Activated CD4-positive, CD25-positive, alpha-beta regulatory T cell treated with anti-CD3 and anti-CD28 coated beads, Interleukin-2, amount 50 U/mL, for 24 hours (primary cell): ENCODE measurements at regions not wholly inside any gene's neighbourhood (a gene's known extent, or its start where the extent isn't known, plus 50 kb on each side); places are given as distances from the start of the nearest gene placed in this dataset.

Experiments
- ATAC-seq, 2 donors: fragments of 150-1000 bp; cut with Tn5 transposase; one replicate each; pipeline ENCODE4 v1.10.0; 2021; ENCODE audit warnings: mild to moderate bottlenecking in 1 of 2, moderate library complexity in 1 of 2

DNA sequence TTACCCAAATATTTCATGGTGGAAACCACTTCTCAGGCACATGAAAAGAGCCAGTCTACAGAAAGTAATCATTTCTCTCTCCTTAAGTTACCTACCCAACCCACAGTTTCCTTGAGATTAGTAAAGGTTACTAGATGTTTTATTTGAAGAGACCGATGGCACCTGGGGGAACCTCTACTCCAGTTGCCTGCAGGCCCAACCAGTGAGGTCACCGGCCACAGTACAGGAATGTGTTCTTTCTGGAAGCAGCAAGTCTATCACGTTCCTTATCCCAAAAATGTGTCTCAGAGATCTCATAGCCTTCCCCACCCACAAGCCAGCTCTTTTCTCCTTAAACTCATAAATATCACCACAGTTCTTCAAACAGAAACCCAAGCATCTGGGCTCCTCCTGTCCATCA lies 316.1 kb downstream of the COG6 start:
- no peak for ATAC-seq

DNA sequence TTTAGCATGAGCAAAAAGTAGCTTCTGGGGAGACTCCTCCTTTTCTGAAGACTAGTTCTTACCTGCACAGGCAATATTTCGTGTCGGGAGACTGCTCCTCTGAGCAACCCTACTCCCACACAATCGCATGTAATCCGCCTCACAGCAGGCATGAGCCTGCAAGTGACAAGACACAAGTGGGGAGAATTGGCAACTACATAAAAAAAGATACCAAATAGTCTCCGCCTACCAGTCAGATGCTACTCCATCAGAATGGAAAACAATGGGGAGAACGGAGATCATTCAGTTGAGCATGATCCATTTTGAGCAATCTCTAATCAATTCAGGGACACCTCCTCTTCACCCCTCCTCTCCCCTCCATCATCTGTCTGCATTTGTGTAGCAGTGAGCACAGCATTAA lies 321.0 kb downstream of the COG6 start:
- no peak for ATAC-seq

DNA sequence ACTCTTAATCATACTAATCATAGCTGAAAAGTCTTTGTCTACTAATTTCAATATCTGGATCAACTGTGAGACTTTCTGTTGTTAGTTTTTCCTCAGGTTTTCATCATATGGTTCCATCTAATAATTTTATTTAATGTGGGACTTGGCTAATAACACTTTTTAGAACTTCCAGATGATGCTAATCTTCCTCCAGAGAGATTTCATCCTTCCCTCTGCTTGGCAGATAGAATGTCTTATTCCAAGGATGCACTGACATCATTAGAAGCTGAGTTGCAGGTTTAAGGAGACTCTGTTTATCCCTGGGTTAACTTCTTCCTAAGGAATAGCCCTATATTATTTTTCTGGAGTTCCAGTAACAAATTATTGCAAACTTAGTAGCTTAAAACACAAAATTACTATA lies 325.6 kb downstream of the COG6 start:
- ATAC-seq: no peak

DNA sequence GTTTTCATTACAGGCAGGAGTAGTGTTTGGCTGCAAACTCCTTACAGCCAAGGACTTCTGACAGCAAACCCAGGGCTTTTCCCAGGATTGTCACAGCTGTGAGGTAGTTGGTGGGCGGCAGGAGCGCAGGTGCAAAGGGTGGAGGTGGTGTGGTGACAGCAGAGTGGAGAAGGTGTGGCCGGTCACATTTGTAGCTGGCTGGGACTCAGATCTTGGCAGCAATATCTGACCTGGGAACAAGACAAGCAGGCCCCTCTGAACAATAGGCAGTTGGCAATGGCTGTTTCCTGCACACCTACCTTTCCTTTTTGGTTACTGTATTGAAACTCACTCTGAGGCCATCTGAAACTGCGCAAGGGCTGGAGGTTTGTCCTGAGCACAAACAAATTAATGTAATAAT lies 327.3 kb downstream of the COG6 start:
- no peak for ATAC-seq

DNA sequence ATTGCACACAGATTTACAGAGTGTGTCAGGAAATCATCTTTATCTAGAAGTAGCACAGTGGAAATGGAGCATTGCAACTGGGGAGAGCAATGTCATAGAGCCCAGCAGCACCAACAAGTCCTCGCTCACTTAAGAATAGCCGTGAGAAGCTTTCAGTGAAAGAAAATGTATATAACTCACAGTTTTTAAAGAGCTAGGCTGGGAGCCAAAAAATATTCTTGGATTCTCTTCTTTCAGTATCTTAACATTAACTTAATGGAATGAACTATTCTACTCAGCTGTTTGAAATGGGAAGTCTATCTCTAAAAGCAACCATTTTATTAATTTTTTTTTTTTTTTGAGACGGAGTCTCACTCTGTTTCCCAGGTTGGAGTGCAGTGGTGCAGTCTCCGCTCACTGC lies 329.6 kb downstream of the COG6 start:
- ATAC-seq: no peak

DNA sequence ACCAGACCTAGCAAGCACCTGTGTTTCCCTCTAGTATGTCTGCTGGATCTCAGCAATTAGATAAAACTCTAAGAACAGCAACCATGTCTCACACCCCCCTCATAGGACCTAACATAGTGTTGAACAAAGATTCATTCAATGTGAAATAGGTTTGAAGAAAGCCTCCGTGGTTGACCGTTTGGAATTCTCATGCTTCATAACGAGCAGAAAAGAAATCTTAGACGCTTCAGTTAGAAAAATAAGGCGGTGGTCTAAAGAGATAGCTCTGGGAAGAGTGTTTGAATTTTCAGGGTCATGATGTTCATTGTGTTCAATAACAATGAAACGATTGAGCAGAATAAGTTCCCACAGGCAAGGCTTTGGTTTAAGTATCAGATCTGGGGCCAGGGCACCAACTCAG lies 332.9 kb downstream of the COG6 start:
- no peak for ATAC-seq

DNA sequence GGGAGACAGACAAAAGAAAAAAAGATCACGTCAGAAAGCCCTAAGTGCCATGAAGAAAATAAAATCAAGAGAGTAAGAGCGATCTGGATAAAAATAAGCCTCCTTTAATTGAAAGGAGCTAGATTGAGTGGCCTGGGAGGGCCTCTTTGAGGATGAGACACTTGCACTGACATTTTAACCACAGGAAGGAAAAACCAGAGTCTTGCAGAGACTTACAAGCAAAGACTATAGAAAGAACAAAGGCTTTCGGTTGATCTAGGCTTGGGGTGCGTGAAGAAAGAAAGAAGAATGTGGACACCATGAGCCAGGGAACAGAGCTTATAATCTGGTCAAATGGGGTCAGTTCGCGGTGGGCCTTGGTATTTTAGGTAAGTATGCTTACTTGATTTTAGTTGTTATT lies 342.7 kb downstream of the COG6 start:
- peak; percentile 63 to 83 for ATAC-seq

DNA sequence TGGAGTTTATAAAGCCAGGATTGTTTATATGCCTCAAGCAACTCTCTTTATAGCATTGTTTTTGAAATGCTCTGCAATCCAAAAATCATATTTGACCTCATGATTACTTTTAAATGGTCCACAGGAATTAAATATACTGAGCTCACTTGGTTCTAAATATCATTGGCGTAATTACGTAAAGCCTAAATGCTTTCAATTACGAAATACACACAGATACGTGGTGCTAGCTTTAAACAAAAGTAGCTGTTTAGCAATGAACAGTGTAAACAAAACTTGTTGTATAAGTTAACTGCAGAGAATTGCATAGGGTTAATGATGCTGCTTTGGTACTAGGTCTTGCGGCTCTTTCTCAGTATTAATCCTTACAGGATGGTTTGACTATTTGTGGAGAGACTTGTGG lies 346.6 kb downstream of the COG6 start:
- ATAC-seq: no peak

DNA sequence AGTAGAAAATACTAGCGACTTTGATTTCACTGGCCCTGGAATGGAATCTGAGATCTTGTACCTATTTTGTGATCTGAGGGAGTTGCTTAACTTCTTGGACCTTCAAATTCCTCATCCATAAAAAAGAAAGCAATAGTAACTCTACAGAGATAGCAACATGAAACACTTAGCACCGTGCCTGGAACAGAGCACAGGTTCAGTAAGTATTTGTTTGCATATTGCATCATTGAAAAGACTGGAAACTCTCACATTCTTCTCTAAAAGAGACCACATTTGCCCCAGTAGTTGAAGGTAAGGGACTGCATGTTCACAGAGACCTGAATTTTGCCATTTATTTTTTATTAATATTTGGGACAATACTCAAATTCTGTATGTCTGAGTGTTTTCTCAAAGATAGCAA lies 358.1 kb downstream of the COG6 start:
- no peak for ATAC-seq

DNA sequence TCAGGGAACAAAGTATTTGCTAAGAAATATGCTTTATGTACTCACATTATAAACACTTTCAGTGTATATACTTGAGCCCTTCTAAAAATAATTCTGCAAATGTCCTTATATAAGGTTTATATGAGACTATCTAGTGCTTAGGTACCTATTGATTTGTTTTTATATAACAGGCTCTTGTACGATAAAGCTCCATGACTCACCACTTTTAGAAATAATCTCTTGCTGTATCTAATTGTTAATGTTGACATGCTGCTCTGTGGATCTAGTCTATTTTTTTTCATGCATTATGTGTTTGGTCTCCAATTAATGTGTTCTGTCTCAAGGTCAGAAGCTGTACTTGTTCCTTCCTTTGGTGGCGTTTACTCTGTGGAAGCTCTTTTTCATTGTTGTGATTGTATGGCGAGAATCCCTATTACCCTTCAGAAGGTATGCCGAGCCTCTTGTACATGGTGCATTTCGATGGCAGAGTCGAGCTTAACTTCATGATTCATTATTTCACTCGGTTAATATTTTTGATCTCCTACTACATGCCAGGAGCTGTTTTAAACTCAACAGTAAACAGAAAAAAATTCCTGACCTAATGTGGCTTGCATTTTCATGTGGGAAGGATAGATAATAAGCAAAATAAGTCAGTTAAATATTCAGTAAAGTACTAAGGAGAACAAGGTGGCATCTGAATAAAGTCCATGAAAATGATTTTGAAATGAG lies 361.6 kb downstream of the COG6 start:
- no peak for ATAC-seq

DNA sequence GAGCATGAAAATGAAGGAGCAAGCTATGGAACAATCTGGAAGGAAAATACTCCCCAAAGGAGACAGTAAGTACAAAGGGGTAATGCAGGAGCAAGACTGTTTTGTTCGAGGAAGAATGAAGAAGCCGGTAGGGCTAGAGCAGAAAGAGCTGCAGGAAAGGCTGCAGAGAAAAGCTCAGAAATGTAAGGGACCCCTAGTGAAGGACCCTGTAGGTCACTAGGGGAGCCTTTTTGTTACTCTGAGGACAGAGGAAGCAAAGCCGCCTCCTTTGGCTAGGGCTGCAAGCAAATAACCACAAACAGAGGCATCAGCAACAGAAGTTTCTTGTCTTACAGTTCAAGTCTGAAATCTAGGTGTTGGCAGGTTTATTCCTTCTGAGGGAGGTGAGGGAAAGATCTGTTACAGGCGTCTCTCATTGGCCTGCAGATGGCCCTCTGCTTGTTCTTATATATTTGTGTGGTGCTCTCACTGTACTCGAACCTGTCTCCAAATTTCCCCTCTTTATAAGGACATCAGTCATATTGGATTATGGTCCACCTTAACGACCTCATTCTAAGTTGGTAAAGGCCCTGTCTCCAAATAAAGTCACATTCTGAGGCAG lies 362.3 kb downstream of the COG6 start:
- ATAC-seq: no peak

DNA sequence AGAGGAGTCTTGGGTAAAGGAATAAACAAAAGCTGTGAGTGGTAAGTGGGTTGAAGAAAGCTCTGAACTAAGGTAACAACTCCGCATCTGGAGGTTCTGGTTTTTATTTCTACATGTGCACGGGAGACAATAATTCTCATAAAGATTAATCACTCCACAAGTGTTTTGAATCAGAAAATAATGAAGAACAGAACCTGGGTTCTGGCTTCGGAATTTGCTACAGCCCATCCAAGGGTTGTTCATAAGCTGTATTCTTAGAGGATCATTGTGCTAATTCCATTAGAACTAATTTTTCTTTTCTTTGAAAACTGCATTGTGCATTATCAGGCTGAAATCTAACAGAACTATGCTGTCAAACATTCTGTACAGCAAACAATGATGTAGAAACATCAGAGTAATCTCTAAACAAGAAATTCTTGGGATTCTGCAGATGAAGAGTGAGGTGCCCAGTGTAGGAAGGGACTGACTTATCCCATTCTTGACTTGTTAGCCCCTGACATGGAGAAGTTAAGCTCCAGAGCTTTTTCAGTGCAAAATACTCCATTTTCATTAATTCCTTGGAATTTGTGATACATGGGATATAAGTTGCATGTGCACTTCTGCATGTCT lies 368.2 kb downstream of the COG6 start:
- ATAC-seq: no peak

DNA sequence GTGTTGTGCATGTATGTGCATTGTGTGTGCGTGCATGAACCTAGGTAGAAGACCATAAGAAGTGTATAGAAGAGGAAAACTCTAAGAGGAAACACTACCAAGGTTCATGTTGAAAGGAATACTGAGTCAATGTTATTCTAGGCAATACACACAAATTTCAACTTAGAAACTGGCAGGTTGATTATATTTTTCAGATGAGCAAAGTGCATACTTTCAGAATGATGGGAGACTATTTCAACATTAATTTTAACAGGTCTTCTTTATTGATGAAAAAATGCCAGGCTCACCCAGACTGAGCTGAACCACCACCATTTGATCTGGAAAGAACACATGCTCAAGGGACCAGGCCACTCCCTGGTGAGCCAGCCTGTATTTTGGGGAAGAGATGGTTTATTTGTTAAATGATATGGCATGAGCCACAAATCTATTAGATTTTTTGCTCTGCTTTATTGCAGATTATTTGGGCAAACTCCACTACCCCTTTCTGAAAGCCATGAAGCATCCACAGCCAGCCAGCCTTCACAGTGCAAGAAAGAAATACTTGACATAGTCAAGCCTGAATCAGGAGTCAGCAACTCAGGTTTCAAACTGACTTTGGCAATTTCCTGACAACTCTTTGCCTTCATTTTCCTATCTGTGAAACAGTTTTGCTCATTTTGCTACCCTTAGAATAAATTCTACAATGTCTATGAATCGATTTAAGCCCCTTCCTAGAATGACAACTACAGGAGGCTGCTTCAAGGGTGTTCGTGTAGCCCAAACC lies 368.9 kb downstream of the COG6 start:
- ATAC-seq: no peak

DNA sequence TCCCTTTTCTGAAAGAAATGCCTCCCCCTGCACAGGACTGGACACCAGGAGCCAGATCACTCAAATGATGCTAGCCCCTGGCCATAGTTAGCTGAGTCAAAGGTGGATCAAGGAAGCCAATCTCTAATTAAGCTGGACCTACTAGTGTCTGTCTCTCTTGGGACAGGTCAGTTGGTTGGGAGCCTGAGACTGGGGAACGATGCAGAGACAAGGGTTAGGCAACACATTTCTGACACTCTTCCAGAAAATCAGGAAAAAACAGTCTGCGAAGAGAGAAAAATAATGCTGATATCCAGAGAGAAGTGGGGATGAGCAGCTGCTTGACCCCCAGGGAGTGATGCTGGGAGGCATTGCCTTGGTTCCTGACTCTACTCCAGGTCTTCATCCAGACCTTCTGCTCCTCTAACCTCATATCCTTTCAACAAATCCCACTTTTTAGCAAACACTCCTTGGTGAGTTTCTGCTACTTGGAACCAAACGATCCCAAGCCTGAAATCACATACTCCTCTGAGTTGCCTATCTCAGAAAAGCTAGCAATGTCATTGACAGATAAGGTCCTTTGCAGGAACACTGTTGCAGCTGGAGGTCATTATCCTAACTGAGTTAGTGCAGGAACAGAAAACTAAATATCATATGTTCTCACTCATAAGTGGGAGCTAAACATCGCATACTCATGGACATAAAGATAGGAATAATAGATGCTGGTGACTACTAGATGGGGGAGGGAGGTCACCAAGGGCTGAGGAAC lies 369.7 kb downstream of the COG6 start:
- ATAC-seq: no peak

DNA sequence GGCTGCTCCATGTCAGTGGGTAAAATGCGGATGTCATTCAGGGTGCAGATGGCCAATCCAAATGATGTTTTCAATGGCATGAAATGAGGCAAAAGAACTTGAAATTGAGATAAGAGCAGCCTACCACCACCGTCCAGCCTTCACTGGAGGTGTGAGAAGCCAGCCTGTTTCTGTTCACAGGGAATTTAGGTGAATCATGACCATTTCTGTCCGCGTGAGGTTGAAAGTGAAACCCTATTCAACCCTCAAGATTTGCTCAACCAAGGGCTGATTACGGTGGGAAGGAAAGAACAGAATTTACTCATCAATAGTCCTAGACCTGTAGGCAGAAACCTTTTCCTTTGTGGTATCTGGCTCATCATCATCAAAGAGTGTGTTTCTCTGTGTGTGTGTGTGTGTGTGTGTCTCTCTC lies 370.7 kb downstream of the COG6 start:
- ATAC-seq: peak; percentile 90 to 92

DNA sequence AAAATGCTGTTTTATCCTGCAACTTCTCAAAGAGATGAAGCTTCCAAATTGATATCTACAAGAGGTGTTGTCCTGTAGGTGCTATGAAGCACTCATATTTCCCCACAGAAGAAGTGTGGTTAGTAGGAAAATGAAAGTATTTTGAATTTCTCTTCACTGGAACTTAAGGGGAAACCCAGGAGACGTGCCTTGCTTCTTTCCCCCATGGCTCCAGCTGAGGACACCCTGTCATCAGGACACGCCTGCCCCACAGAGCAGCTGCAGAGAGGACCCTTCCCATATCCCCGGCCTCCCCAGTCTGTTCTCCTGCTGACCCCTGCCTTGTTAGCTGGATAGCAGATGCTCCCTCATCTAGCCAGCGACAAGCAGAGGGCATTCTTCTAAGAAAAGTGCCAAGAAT lies 371.3 kb downstream of the COG6 start:
- peak; percentile 64 to 70 for ATAC-seq

DNA sequence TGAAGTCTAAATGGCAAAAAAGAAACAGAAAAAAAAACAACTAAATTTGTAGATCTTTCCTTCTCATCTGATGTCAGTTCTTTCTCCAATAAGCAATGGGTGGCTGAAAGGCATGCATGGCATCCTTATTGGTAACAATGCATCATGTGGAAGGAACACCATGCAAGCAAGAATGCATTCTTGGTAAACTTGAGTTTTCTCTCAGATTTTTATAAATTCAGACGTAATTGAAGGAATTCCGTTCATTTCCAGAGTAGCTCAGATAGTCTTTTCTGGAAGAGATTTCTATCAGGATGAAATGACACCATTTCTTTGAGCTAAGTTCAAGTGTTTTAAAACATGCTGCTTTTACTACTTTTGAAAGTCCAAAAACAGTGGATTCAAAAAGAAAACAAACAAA lies 373.0 kb downstream of the COG6 start:
- no peak for ATAC-seq

DNA sequence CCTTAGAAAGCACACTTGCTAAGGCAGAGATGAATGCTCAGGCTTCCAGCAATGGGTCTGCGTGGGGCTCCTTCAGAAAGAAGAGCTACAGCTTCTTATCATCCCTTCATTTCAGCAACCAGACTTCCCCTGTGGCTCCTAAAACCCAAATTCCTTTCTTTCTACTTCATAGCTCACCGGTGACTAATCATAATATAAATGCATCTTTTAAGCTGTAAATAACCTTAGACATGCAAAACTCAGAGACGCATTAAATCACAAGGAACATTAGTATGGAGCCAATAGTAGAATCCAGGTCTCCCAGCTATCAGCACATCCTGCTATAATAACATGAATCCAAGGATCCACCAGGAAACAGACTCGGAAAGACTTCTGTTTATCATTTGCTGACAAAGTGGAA lies 375.6 kb downstream of the COG6 start:
- no peak for ATAC-seq

DNA sequence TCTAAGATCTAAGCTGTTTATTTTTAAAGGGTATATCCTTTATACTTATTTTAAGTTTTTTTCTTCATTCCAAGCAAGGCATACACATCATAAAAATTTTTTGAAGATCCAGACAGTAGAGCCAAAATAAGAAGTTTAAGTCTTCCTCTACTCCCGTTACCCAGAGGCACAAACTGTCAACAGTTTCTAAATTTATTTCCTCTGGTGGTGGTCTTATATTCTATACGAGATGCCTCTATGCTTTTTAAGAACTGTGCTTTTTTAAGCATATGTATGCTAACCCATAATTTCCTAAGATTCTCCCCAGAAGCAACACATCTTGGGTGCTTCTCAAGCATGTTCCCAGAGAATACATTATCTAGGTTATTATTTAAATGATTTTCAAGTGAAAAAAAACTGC lies 383.6 kb downstream of the COG6 start:
- ATAC-seq: no peak

DNA sequence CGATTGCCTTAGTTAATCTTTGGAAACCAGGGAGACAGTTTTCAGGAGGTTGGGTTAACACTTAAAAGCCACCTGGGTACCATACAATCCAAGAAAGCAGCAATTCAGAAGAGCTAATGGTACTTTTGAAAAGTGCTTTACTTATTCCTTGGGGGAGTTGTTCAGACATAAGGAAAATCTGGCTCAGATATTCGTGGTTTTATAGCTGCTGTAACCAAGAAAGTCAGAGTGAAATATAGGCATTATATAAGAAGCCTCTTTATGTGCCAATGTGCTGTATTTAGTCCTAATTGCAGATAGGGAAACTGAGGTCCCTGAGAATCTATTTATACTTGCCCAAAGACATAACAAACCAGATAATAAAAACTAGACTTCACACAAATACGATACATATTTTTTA lies 387.5 kb downstream of the COG6 start:
- ATAC-seq: no peak

DNA sequence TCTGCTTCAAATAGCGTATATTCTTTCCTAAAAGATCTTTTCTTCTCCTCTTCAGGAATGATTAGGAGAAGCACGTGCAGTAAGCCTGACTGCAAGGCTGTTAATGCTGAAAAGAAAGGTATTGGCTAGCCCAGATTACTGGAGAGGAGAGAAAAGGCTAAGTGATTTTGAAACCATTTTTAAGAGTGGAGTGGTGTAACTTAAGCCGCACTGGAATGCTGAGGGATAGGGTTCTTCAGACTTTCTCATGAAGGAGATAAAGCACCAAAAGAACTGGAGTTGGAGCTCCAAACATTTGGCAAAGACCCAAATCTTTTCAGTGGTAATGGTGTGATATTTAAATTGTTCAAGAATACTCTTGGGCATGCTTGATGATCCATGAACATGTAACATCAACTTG lies 388.3 kb downstream of the COG6 start:
- ATAC-seq: no peak

DNA sequence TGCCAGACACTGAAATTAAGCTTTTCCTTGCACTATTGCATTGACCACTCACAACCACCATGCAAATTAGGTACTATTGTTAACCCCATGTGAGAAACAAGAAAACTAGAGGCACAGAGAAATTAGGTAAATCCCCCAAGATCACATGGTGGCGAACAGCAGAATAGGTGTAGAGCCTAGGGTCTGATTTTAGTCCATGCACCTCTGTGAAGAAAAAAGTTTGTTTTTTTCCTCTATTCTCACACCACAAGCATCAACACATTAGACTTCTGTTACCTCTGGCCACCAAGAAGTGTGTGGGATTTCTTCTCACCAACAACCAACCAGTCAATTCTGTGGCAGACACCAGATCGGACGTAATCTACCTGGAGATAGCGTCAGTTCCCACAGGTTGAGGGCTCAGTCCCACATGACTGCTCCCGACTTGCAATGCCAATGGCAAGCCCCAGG lies 391.9 kb downstream of the COG6 start:
- ATAC-seq: no peak

DNA sequence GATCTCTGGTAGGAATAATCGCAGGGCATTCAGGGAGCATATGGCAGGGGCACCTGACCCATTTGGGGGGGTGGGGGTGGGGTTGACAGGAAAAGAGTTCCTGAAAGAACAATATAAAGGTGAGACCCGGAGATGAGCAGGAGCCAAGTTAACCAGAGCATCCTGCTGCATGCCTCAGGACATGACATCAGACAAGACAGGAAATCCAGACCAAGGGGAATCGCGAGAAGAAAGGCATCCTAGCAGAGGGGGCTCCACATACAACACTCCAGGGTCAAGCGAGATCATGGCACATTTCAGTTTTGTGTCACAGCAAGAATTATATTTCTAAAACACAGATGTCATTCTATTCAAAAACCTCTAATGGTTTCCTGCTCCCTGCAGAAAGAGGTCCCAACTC lies 393.1 kb downstream of the COG6 start:
- no peak for ATAC-seq
